Panc1 (cell line): ENCODE measurements at regions not wholly inside any gene's neighbourhood (a gene's known extent, or its start where the extent isn't known, plus 50 kb on each side); places are given as distances from the start of the nearest gene placed in this dataset.

Experiments
- ATAC-seq: fragments of 200-7000 bp; cut with Tn5 transposase; 2 replicates; pipeline ENCODE4 v1.9.1; 2020; ENCODE audit warnings: mild to moderate bottlenecking, moderate library complexity
- BruUV-seq: library from RNA; stranded (reverse); fragments of 400-500 nt; replicated peaks from 2 replicates; lab custom pipeline; 2021; lab: Mats Ljungman, UMichigan
- CTCF ChIA-PET: fragments of 300-600 bp; sonication (Branson Sonifier 250); formaldehyde crosslinking; loops from one replicate; lab custom pipeline; 2022; ENCODE audit warnings: antibody characterized with exemption; lab: Charles Lee
- POLR2A ChIA-PET: fragments of 300-600 bp; sonication (Branson Sonifier 250); formaldehyde crosslinking; loops from one replicate; lab custom pipeline; 2022; ENCODE audit warnings: antibody characterized with exemption; lab: Charles Lee
- DNase-seq: peaks from one replicate; pipeline ENCODE4 v3.0.0-alpha.2; 2010; ENCODE audit warnings: low read depth, low spot score
- H3K27ac ChIP-seq: 2 replicates; pipeline ENCODE4 v1.5.1; 2011; ENCODE audit warnings: mild to moderate bottlenecking, low read length, inconsistent platforms
- H3K27me3 ChIP-seq: fragments of 200-500 bp; sonication (Bioruptor generic); 2 replicates; pipeline ENCODE4 v1.6.0; 2014; ENCODE audit warnings: low read length, inconsistent platforms; ENCODE audit not compliant: control insufficient read depth, insufficient read depth
- H3K36me3 ChIP-seq: fragments of 200-500 bp; sonication (Bioruptor generic); 2 replicates; pipeline ENCODE4 v1.5.1; 2014; ENCODE audit warnings: inconsistent platforms, mild to moderate bottlenecking, low read length, moderate library complexity; ENCODE audit not compliant: control insufficient read depth, insufficient read depth
- H3K4me1 ChIP-seq: 2 replicates; pipeline ENCODE4 v1.5.1; 2011; ENCODE audit warnings: inconsistent platforms, mild to moderate bottlenecking, low read length, moderate library complexity; ENCODE audit not compliant: control insufficient read depth, insufficient read depth
- H3K4me3 ChIP-seq, 2 experiments: 2 replicates each; pipeline ENCODE4 v1.5.1; 2011 to 2012; ENCODE audit warnings: low read depth in 2 of 2, low read length in 2 of 2, mild to moderate bottlenecking in 2 of 2, inconsistent platforms in 1 of 2, moderate library complexity in 1 of 2
- H3K9me3 ChIP-seq: fragments of 200-500 bp; sonication (Bioruptor generic); 2 replicates; pipeline ENCODE4 v1.5.1; 2014; ENCODE audit warnings: low read depth, mild to moderate bottlenecking, inconsistent platforms, low read length, moderate library complexity; ENCODE audit not compliant: control insufficient read depth, insufficient read depth
- POLR2AphosphoS5 ChIP-seq: IDR thresholded peaks from 2 replicates; pipeline ENCODE4 v1.6.1; 2012; ENCODE audit warnings: mild to moderate bottlenecking, low read depth, low read length, moderate library complexity
- SIN3A ChIP-seq: IDR thresholded peaks from 2 replicates; pipeline ENCODE4 v1.6.1; 2012; ENCODE audit warnings: low read depth, mild to moderate bottlenecking, low read length, moderate library complexity, borderline replicate concordance; ENCODE audit not compliant: insufficient read depth
- TCF7L2 ChIP-seq: IDR thresholded peaks from 2 replicates; pipeline ENCODE4 v1.6.1; 2011; ENCODE audit warnings: mild to moderate bottlenecking, low read depth, low read length, inconsistent platforms
- in situ Hi-C: cut with HindIII; loops from 2 replicates; pipeline ENCODE4 v1.10.0; 2016; ENCODE audit warnings: low sequenced_read_pairs, low pct_unique_long_range_greater_than_20kb
- intact Hi-C: fragments of 100-400 bp; cut with micrococcal nuclease; formaldehyde crosslinking; loops from one replicate; pipeline ENCODE4 v1.10.0; 2022; ENCODE audit not compliant: unreplicated experiment
- TF ChIP-seq, protein P1 (sequence below): fragments of 450-650 bp; IDR thresholded peaks from 2 replicates; pipeline ENCODE4 v1.5.1; 2017; ENCODE audit warnings: mild to moderate bottlenecking
- TF ChIP-seq, protein P2 (sequence below), 2 experiments: IDR thresholded peaks; 2 replicates each; pipeline ENCODE4 v1.6.1; 2011 to 2012; ENCODE audit warnings: low read depth in 2 of 2, control low read depth in 1 of 2, low read length in 1 of 2, mild to moderate bottlenecking in 1 of 2, moderate library complexity in 1 of 2; ENCODE audit not compliant: insufficient read depth in 1 of 2

DNA sequence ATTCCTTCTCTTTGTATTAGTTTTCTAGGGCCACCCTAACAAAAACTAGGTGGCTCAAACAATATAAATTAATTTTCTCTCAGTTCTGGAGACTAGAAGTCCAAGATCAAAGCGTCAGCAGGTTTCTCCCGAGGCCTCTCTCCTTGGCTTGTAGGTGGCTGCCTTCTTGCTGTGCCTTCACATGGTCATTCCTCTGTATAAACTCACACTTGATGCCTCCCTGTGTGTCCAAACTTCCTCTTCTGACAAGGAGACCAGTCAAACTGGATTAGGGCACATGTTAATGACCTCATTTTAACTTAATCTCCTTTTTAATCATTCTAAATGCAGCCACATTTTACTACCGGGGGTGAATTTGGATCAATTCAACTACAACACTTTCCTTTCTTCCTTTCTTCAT is 691.1 kb downstream of the DIPK2A start:
- no peak overlapping the region for H3K27ac ChIP-seq
- POLR2A ChIA-PET: interaction anchor here (0.6 kb wide), 1 partner anchor 317 kb away, joined by 3 read pairs; no protein-coding TSS in a partner anchor
- ATAC-seq (no peak), DNase-seq (no peak)
- TF ChIP-seq SIN3A: no peak
- TF ChIP-seq, protein P1, sequence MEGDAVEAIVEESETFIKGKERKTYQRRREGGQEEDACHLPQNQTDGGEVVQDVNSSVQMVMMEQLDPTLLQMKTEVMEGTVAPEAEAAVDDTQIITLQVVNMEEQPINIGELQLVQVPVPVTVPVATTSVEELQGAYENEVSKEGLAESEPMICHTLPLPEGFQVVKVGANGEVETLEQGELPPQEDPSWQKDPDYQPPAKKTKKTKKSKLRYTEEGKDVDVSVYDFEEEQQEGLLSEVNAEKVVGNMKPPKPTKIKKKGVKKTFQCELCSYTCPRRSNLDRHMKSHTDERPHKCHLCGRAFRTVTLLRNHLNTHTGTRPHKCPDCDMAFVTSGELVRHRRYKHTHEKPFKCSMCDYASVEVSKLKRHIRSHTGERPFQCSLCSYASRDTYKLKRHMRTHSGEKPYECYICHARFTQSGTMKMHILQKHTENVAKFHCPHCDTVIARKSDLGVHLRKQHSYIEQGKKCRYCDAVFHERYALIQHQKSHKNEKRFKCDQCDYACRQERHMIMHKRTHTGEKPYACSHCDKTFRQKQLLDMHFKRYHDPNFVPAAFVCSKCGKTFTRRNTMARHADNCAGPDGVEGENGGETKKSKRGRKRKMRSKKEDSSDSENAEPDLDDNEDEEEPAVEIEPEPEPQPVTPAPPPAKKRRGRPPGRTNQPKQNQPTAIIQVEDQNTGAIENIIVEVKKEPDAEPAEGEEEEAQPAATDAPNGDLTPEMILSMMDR: no peak
- CTCF ChIA-PET: no interaction called here
- H3K27me3 ChIP-seq: no peaks in the 10 kb centered on the region
- intact Hi-C loops (no loop called here), in situ Hi-C loops (no loop called here)
- H3K4me1 ChIP-seq: no peaks in the 10 kb centered on the region
- H3K9me3 ChIP-seq: peaks cover 6% of the 10 kb centered on the region; the same call in 1 of the 2 replicates
- no TSS peak for BruUV-seq
- no peaks in the 10 kb centered on the region for H3K36me3 ChIP-seq
- no peak overlapping the region for H3K4me3 ChIP-seq

DNA sequence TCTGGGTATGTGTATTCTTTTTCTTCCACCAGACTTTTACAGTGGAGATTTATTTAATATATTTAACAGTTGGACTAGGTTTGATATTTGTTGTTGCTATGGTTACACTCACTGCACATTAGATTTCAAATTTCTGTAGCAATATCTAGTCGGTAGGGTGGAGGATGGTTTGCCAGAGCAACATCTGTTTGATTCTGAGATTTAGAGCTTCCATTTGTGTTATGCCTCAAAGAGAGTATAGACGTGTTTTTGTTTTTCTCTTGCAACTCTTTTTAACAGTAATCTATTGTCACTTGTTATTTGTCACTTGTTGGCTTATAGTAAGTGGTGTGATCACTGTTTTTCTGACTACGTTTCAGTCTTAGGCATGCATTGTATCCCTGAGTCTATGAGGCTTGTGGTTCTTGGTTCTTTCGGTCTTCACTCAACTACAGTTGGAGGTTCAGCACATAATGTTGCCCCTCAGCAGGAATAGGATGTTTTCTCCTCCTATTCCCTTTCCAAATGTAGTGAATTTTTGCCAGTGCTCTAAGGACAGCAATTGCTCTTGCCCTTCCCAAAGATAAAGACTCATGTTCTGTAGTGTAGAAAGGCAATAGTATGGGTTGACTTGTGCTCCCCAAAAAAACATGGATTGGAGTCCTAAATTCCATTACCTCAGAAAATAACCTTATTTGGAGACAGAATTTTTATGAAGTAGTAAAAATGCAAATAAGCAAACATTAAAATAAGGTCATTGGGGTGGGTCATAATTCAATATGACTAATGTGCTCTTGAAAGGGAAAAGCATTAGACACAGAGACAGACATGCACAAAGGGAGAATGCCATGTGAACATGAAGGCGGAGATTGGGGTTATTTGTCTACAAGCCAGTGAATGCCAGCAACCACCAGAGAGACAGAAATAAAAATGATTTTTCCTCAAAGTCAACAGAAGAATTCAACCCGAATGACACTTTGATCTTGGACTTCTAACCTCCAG is 692.1 kb downstream of the DIPK2A start:
- BruUV-seq: no TSS peak
- H3K4me3 ChIP-seq: no peak overlapping the region
- H3K27ac ChIP-seq: no peak overlapping the region
- no peaks in the 10 kb centered on the region for H3K36me3 ChIP-seq
- no peaks in the 10 kb centered on the region for H3K27me3 ChIP-seq
- DNase-seq (no peak), ATAC-seq (no peak)
- H3K9me3 ChIP-seq: peaks cover 6% of the 10 kb centered on the region; the same call in 1 of the 2 replicates
- CTCF ChIA-PET: no interaction called here
- in situ Hi-C loops: no loop called here
- POLR2A ChIA-PET: no interaction called here
- intact Hi-C loops: no loop called here
- no peak for TF ChIP-seq SIN3A
- H3K4me1 ChIP-seq: no peaks in the 10 kb centered on the region

DNA sequence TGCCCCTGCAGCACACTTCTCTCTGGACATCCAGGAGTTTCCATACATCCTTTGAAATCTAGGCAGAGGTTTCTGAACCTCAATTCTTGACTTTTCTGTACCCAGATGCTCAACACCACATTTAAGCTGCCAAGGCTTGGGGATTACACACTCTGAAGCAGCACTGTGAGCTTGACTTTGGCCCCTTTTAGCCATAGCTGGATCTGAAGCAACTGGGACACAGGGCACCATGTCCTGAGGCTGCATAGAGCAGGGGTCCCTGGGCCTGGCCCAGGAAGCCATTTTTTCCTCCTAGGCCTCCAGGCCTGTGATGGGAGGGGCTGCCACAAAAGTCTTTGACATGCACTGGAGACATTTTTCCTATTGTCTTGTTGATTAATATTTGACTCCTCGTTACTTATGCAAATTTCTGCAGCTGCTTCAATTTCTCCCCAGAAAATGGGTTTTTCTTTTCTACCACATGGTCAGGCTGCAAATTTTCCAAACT is 694.0 kb downstream of the DIPK2A start:
- H3K27ac ChIP-seq: no peak overlapping the region
- no TSS peak for BruUV-seq
- in situ Hi-C loops (no loop called here), intact Hi-C loops (no loop called here)
- no peak overlapping the region for H3K4me3 ChIP-seq
- DNase-seq: no peak
- peaks cover 7% of the 10 kb centered on the region; the same call in 1 of the 2 replicates for H3K9me3 ChIP-seq
- ATAC-seq: no peak
- no peaks in the 10 kb centered on the region for H3K36me3 ChIP-seq
- no peak for TF ChIP-seq POLR2AphosphoS5
- TF ChIP-seq, protein P1: no peak
- no peak for TF ChIP-seq TCF7L2
- TF ChIP-seq, protein P2, sequence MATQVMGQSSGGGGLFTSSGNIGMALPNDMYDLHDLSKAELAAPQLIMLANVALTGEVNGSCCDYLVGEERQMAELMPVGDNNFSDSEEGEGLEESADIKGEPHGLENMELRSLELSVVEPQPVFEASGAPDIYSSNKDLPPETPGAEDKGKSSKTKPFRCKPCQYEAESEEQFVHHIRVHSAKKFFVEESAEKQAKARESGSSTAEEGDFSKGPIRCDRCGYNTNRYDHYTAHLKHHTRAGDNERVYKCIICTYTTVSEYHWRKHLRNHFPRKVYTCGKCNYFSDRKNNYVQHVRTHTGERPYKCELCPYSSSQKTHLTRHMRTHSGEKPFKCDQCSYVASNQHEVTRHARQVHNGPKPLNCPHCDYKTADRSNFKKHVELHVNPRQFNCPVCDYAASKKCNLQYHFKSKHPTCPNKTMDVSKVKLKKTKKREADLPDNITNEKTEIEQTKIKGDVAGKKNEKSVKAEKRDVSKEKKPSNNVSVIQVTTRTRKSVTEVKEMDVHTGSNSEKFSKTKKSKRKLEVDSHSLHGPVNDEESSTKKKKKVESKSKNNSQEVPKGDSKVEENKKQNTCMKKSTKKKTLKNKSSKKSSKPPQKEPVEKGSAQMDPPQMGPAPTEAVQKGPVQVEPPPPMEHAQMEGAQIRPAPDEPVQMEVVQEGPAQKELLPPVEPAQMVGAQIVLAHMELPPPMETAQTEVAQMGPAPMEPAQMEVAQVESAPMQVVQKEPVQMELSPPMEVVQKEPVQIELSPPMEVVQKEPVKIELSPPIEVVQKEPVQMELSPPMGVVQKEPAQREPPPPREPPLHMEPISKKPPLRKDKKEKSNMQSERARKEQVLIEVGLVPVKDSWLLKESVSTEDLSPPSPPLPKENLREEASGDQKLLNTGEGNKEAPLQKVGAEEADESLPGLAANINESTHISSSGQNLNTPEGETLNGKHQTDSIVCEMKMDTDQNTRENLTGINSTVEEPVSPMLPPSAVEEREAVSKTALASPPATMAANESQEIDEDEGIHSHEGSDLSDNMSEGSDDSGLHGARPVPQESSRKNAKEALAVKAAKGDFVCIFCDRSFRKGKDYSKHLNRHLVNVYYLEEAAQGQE (IDR thresholded peaks at IDR 0.05; ENCODE audit: insufficient read depth in 1 of 2, low read depth in 2 of 2, low read length in 1 of 2): no peak
- no peak for TF ChIP-seq SIN3A
- no peaks in the 10 kb centered on the region for H3K4me1 ChIP-seq
- ChIA-PET POLR2A (no interaction called here), CTCF (no interaction called here)
- H3K27me3 ChIP-seq: no peaks in the 10 kb centered on the region
